ELR (cell line): ENCODE measurements at regions not wholly inside any gene's neighbourhood (a gene's known extent, or its start where the extent isn't known, plus 50 kb on each side); places are given as distances from the start of the nearest gene placed in this dataset.
"Not testable (repeated sequence)": the region's sequence is repeated elsewhere in the genome, so short reads cannot be mapped to it uniquely, and the experiment has no call there.

Experiments used
- DNase-seq: peaks from one replicate; pipeline ENCODE4 v3.0.0-alpha.2; 2015; ENCODE audit warnings: low read depth

GRCh38 chr13:62176051-62176450 is 760.4 kb upstream of the PCDH20 start:
- DNase-seq, result peak; percentile 20

GRCh38 chr13:62173958-62174357 is 758.3 kb upstream of the PCDH20 start:
- peak; percentile 5 for DNase-seq

GRCh38 chr13:62171697-62172096 is 756.0 kb upstream of the PCDH20 start:
- peak; percentile 36 for DNase-seq

- DNase-seq, result no peak
These were observed 753.2 kb upstream of the PCDH20 start for GRCh38 chr13:62168891-62169290.

- no peak for DNase-seq
These were observed 752.1 kb upstream of the PCDH20 start for GRCh38 chr13:62167650-62168172.

GRCh38 chr13:62162860-62163259 is 747.2 kb upstream of the PCDH20 start:
- DNase-seq, result no peak

GRCh38 chr13:62158520-62158919 is 742.9 kb upstream of the PCDH20 start:
- DNase-seq, result no peak

GRCh38 chr13:62151724-62152123 is 736.1 kb upstream of the PCDH20 start:
- not testable (repeated sequence) for DNase-seq

- no peak for DNase-seq
These were observed 726.4 kb upstream of the PCDH20 start for GRCh38 chr13:62142048-62142447.

GRCh38 chr13:62139597-62139996 is 723.9 kb upstream of the PCDH20 start:
- no peak for DNase-seq

- no peak for DNase-seq
These were observed 722.2 kb upstream of the PCDH20 start for GRCh38 chr13:62137629-62138405.

GRCh38 chr13:62131604-62132003 is 716.0 kb upstream of the PCDH20 start:
- DNase-seq, result no peak

GRCh38 chr13:62130062-62130970 is 714.7 kb upstream of the PCDH20 start:
- DNase-seq, result no peak

GRCh38 chr13:62129000-62129551 is 713.4 kb upstream of the PCDH20 start:
- no peak for DNase-seq

GRCh38 chr13:62126400-62126799 is 710.8 kb upstream of the PCDH20 start:
- no peak for DNase-seq

- no peak for DNase-seq
These were observed 709.8 kb upstream of the PCDH20 start for GRCh38 chr13:62125451-62125850.

- DNase-seq, result no peak
These were observed 707.8 kb upstream of the PCDH20 start for GRCh38 chr13:62123409-62123808.

GRCh38 chr13:62122434-62122833 is 706.8 kb upstream of the PCDH20 start:
- no peak for DNase-seq

GRCh38 chr13:62119739-62120700 is 704.4 kb upstream of the PCDH20 start:
- peak; percentile 56 for DNase-seq

- no peak for DNase-seq
These were observed 700.2 kb upstream of the PCDH20 start for GRCh38 chr13:62115831-62116230.

- peak; percentile 23 for DNase-seq
These were observed 697.5 kb upstream of the PCDH20 start for GRCh38 chr13:62113179-62113578.
